Aorta (tissue), 5 donors: ENCODE measurements at regions not wholly inside any gene's neighbourhood (a gene's known extent, or its start where the extent isn't known, plus 50 kb on each side); places are given as distances from the start of the nearest gene placed in this dataset.

ENCODE experiments used
- ATAC-seq: fragments of 200-7000 bp; cut with Tn5 transposase; one replicate; pipeline ENCODE4 v1.9.1; 2022; ENCODE audit warnings: moderate library complexity; ENCODE audit not compliant: low FRiP score
- DNase-seq, 2 donors: peaks; one replicate each; pipeline ENCODE4 v3.0.0-alpha.2; 2020
- H3K27ac ChIP-seq, 2 donors: one replicate each; pipeline ENCODE4 v1.5.1; 2013; ENCODE audit warnings: low read length in 2 of 2, mild to moderate bottlenecking in 2 of 2, moderate library complexity in 2 of 2, control low read depth in 1 of 2, inconsistent platforms in 1 of 2, low read depth in 1 of 2
- H3K27me3 ChIP-seq, 2 donors: one replicate each; pipeline ENCODE4 v1.6.1; 2013; ENCODE audit warnings: control low read depth in 1 of 2, low read length in 1 of 2, mild to moderate bottlenecking in 1 of 2, moderate library complexity in 1 of 2; ENCODE audit not compliant: insufficient read depth in 2 of 2, control insufficient read depth in 1 of 2
- H3K36me3 ChIP-seq, 2 donors: one replicate each; pipeline ENCODE4 v1.6.1; 2013; ENCODE audit warnings: control low read depth in 1 of 2, low read length in 1 of 2, mild to moderate bottlenecking in 1 of 2; ENCODE audit not compliant: insufficient read depth in 2 of 2, control insufficient read depth in 1 of 2
- H3K4me1 ChIP-seq, 2 donors: one replicate each; pipeline ENCODE4 v1.6.1; 2013; ENCODE audit warnings: low read length in 2 of 2, control low read depth in 1 of 2, mild to moderate bottlenecking in 1 of 2, moderate library complexity in 1 of 2; ENCODE audit not compliant: insufficient read depth in 2 of 2, control insufficient read depth in 1 of 2
- H3K4me3 ChIP-seq, 2 donors: one replicate each; pipeline ENCODE4 v1.5.1; 2013; ENCODE audit warnings: low read length in 2 of 2, control low read depth in 1 of 2, mild to moderate bottlenecking in 1 of 2
- H3K9me3 ChIP-seq: one replicate; pipeline ENCODE4 v1.6.1; 2013; ENCODE audit warnings: mild to moderate bottlenecking, low read length; ENCODE audit not compliant: control insufficient read depth
- WGBS, 2 donors: extraction: QIAGEN DNeasy Blood & Tissue Kit; methylation state at CpG; one replicate each; pipeline ENCODE4 v1.1.7; 2013; 5-methylcytosine and 5-hydroxymethylcytosine counted together
- intact Hi-C, 2 donors: fragments of 100-400 bp; cut with DNase I; formaldehyde crosslinking; loops; one replicate each; pipeline versions ENCODE4 v1.14.2 to v1.15.0; 2022
- donor health status: healthy with polysubstance abuse.
- donor health status: Bipolar disorder and iron deficiency.
- donor health status: DM: no; HTN: no; CAD: no.
- donor health status: DM: no; HTN: no; CAD: no.
- donor health status: DM: yes; HTN: yes; CAD: no.

DNA sequence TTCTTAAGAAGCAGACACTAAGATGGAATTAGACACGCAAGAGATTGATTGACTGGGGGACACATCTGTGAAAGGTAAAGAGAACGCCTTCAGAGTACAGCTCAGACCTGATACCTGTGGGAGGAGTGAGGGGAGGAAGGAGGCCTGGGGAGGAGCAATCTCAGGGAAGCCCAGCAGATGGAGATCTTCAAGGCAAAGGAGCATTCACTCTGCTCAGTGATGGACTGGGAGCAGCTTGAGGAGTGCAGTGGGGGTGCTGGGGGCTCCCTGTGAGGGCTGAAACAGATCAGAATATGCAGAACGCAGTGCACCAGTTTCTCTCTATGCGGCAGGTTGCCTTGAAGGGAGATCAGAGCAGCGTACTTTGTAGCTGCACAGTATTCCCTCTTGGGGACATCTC, 103.7 kb upstream of the ATP8B1 start:
- no peak for DNase-seq
- Histone ChIP-seq H3K36me3 (no peaks in the 10 kb centered on the region), H3K4me3 (no peak overlapping the region), H3K27me3 (no peaks in the 10 kb centered on the region), H3K4me1 (no peaks in the 10 kb centered on the region), H3K27ac (no peak overlapping the region), H3K9me3 (no peaks in the 10 kb centered on the region)
- intact Hi-C loops, result no loop called here
- 85 to 91% methylated on average over 5 of the region's 5 CpGs for WGBS, 2 donors
- ATAC-seq, result no peak

DNA sequence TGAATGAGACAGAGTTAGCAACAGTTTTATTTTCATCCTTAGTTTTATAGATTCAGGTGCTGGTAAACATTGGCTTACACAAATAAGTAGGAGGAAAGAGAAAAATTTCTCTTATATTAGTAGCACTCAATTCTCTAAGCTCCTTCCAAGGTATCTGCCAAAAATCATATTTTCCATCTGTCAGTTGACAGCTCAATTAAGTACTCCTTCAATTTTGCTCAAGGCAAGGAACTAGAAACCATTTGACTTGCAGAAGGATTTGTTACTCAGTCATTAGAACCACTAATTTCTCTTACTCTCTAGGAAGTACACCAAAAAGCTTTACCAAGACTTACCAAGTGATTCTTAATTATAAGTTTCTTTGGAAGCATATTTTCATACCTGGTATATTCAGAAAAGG, 101.4 kb upstream of the ATP8B1 start:
- intact Hi-C loops, result no loop called here

DNA sequence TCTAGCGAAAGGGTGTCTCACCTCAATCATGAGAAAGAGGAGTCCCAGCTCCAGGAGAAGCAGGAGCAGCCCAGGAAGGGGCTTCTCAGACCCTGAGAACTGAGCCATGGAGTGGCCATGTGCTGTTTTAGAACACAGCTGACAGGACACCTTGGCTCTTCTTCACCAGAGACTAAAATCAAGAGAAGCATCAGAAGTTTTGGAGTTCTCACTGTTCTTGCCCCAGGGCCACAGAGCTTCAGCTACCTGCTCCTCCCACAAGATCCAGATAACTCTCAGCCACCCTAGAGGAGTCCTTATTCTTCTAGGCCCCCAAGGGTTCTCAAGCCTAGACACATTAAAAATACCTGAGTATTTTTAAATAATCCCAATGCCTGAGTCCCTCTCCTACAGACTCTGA, 99.6 kb upstream of the ATP8B1 start:
- H3K27ac ChIP-seq, result no peak overlapping the region
- DNase-seq (no peak), ATAC-seq (no peak)
- WGBS, 2 donors, result 99 to 100% methylated on average over 1 of the region's 1 CpG
- H3K4me1 ChIP-seq, result no peaks in the 10 kb centered on the region
- H3K27me3 ChIP-seq, result no peaks in the 10 kb centered on the region
- no peaks in the 10 kb centered on the region for H3K36me3 ChIP-seq
- intact Hi-C loops, result no loop called here
- H3K9me3 ChIP-seq, result no peaks in the 10 kb centered on the region
- no peak overlapping the region for H3K4me3 ChIP-seq

More for the DNA sequence above, 101.4 kb upstream of the ATP8B1 start:
- Histone ChIP-seq H3K27ac (no peak overlapping the region), H3K4me1 (no peaks in the 10 kb centered on the region), H3K4me3 (no peak overlapping the region), H3K27me3 (no peaks in the 10 kb centered on the region), H3K9me3 (no peaks in the 10 kb centered on the region), H3K36me3 (no peaks in the 10 kb centered on the region)
- DNase-seq (no peak), ATAC-seq (no peak)

DNA sequence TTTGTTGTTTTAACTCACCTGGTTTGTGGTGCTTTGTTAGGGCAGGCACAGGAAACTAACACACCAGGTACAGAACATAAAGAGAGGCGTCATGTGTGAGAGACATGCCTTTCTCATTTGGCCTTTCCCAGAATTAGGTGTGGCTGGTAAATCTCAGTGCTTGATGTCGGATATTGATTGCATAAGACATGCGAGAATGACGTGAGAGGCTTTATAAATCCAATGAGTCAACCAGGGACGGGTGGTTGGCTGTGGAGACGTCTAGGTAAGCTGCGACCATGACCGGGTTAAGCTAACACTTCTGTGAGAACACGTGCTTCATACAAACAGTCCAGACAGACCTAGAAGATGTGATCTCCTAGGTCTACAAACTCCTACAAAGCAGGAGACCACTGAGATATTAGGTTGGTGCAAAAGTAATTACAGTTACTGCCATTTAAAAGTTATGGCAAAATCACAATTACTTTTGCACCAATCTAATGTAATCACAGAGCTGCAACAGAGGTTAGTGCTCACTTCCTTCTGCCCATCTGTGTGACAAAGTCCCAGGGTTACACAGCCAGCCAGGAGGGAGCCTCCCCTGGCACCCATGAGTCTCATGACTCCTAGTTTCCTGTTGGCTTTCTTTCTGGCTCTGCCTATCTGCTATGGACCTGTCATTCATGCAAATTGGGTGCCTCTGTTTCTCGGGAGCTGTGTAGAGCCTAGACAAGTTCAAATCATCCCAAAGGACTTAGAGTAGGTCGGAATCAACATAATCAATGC, 98.9 kb upstream of the ATP8B1 start:
- Histone ChIP-seq H3K4me1 (no peaks in the 10 kb centered on the region), H3K4me3 (no peak overlapping the region), H3K9me3 (no peaks in the 10 kb centered on the region), H3K27me3 (no peaks in the 10 kb centered on the region), H3K27ac (no peak overlapping the region), H3K36me3 (no peaks in the 10 kb centered on the region)
- 74 to 82% methylated on average over 11 of the region's 11 CpGs for WGBS, 2 donors
- ATAC-seq, result no peak
- no peak for DNase-seq
- intact Hi-C loops, result no loop called here

DNA sequence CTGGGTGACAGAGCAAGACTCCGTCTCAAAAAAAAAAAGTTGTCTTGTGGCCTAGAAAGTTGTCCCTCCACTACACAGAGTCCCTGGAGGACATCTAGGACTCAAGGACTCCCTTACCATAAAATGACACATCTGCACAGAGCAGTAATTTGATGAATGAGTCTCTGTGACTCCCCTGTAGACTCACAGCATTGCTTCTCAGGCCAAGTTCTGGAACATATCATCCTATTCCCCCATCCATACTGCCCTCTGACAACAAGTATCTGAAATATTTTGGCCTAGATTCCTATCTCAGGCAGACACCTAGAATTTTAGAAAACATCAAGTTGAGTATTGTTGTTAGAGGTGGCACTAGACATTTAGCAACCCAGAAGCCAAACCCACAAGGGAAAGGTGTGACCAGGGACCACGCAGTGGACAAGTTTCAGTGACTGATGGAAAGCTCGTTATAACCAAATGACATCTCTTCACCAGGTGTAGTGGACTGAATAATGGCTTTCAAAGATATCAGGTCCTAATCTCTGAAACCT, 97.9 kb upstream of the ATP8B1 start:
- Histone ChIP-seq H3K36me3 (no peaks in the 10 kb centered on the region), H3K9me3 (no peaks in the 10 kb centered on the region), H3K4me1 (no peaks in the 10 kb centered on the region), H3K27ac (no peak overlapping the region), H3K4me3 (no peak overlapping the region), H3K27me3 (no peaks in the 10 kb centered on the region)
- intact Hi-C loops, result no loop called here
- DNase-seq (no peak), ATAC-seq (no peak)
- WGBS, 2 donors, result 95 to 96% methylated on average over 3 of the region's 3 CpGs

DNA sequence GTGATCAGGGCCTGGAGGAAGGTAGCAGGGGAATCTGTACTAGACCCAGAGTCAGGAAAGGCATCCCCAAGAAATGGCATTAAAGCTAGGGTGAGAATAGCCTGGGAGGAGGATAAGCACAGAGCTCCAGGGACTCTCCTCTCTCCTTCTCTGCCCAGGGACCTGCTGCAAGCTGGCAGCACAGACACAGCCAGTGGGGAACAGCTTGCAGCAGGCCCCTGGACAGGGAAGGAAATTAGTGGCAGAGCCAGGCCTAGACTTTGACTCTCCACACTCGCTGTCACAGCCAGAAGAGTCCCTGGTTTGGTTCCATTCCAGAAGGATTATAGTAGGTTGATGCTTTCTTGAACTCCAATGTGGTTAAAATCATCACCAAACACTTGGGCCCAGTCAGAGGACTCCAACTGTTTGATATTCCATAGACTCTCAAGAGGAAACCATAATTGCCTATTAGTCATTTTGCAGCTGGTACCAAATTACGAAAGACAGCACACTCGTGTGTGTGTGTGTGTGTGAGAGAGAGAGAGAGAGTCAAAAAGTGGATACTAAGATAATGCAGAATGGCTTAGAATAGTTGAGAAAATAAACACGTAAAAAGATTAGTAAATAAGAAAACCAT, 95.5 kb upstream of the ATP8B1 start:
- no peaks in the 10 kb centered on the region for H3K27me3 ChIP-seq
- DNase-seq, result no peak
- no peaks in the 10 kb centered on the region for H3K9me3 ChIP-seq
- 52 to 76% methylated on average over 4 of the region's 4 CpGs for WGBS, 2 donors
- ATAC-seq, result no peak
- no peak overlapping the region for H3K27ac ChIP-seq
- H3K4me3 ChIP-seq, result no peak overlapping the region
- no peaks in the 10 kb centered on the region for H3K36me3 ChIP-seq
- intact Hi-C loops, result no loop called here
- no peaks in the 10 kb centered on the region for H3K4me1 ChIP-seq

DNA sequence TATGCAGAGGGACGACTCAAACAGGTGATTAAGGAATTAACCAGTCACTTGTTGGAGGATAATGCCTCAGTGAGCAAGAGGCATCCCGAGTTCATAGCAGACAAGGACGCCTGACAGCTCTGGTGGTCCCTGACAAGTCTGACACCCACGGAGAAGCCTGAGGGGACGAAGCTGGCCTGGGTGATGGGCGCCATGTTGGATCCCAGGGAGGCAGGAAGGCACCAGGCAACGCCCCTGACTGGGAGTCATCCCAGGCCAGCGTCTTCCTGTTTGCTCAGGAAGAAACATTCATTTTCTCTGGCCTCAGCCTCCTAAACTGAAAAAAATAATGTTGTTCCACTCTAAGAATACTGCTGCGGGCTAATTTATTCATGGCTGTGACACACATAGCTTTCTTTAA, 92.1 kb upstream of the ATP8B1 start:
- Histone ChIP-seq H3K27me3 (no peaks in the 10 kb centered on the region), H3K4me1 (no peaks in the 10 kb centered on the region), H3K27ac (no peak overlapping the region), H3K36me3 (no peaks in the 10 kb centered on the region), H3K9me3 (no peaks in the 10 kb centered on the region), H3K4me3 (no peak overlapping the region)
- intact Hi-C loops, result no loop called here
- WGBS, 2 donors, result 83 to 85% methylated on average over 9 of the region's 9 CpGs
- DNase-seq (no peak), ATAC-seq (no peak)

DNA sequence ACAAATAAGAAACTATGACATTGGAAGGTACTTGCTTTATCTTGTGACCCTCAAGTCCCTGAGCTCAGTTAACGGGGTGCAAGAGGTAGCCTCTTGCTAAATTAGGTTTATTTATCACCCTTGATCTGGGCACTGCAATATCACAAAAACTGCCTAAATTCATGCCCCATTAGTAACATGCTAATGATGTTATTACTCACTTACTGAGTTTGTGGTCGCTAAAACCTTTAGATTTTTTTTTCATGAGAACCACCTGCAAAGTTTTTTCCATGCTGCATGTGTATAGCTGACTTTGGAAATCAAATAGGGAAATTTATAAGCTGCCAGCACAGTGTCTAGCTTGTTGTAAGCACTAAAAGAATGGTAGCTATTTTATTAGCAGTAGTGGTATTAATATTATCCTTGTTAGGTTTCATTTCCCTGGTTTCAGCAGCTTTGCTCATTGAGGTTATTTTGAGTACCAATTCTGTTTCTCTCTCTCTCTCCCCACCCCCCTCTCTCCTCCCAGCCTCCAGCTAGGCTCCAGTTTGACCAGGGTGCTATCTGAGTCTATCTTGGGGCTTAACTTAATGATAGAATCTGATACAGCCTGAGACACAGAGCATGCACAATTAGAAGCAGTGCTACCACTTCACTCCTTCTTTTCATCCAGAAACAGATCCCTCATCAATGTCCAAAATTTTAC, 88.7 kb upstream of the ATP8B1 start:
- intact Hi-C loops, result no loop called here
- ATAC-seq (no peak), DNase-seq (no peak)
- H3K9me3 ChIP-seq, result peaks cover 3% of the 10 kb centered on the region
- no peaks in the 10 kb centered on the region for H3K36me3 ChIP-seq
- no peaks in the 10 kb centered on the region for H3K4me1 ChIP-seq
- H3K27ac ChIP-seq, result no peak overlapping the region
- WGBS, 2 donors, result 81 to 84% methylated on average over 2 of the region's 2 CpGs
- H3K27me3 ChIP-seq, result no peaks in the 10 kb centered on the region
- H3K4me3 ChIP-seq, result no peak overlapping the region

DNA sequence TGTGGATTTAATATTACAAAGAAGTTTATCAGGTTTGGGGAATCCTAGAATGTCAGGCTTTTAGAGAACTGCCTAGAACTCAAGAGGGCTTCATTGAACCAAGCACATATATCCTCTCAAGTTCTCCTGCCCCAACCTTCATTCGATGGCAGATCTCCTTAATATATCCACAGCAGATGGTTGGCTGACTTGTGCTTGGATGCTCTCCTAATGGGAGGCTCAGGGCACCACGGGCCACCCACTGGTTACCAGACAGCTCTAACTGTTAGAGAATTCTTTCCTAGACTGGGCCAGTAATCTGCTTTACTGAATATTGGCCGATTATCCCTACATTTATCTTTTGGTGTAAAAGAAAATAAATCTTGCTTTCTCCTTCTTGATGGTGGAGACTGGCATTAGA, 87.2 kb upstream of the ATP8B1 start:
- Histone ChIP-seq H3K9me3 (peaks cover 3% of the 10 kb centered on the region), H3K4me3 (no peak overlapping the region), H3K27ac (no peak overlapping the region), H3K36me3 (no peaks in the 10 kb centered on the region), H3K27me3 (no peaks in the 10 kb centered on the region), H3K4me1 (no peaks in the 10 kb centered on the region)
- 73 to 76% methylated on average over 3 of the region's 3 CpGs for WGBS, 2 donors
- intact Hi-C loops, result no loop called here
- no peak for DNase-seq
- no peak for ATAC-seq
